Right ventricle myocardium inferior (tissue), 1 donor: ENCODE measurements at regions not wholly inside any gene's neighbourhood (a gene's known extent, or its start where the extent isn't known, plus 50 kb on each side); places are given as distances from the start of the nearest gene placed in this dataset.

Experiments used
- ATAC-seq: fragments of 200-7000 bp; cut with Tn5 transposase; one replicate; pipeline ENCODE4 v1.9.1; 2020; ENCODE audit warnings: mild to moderate bottlenecking, moderate library complexity
- DNase-seq: peaks from one replicate; pipeline ENCODE4 v3.0.0; 2021; ENCODE audit errors: missing footprints
- intact Hi-C: fragments of 100-400 bp; cut with DNase I; formaldehyde crosslinking; loops from one replicate; pipeline ENCODE4 v1.11.0; 2022
- donor health status: DM: no; HTN: yes; CAD: no; lungs with severe emphysema.

DNA sequence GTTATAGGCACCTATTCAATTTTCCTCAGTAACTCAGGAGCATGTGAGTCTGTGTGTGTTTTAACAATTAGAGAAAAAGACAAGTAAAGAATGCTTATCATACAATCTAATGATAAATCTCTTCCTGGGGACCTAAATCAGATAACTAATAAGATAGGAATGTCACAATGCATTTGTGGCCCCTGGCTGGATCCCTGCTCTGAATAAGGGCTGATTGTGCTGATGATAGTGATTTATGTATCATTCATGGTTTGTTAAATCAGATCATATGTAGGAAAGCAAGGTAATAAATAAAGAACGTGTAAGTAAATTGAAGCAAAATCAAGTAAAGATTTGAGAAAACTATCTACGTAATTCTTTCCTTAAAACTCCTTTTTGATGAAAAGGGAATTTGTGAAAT, 145.9 kb downstream of the C7orf25 start:
- ATAC-seq (no peak), DNase-seq (no peak)
- intact Hi-C loops: no loop called here

DNA sequence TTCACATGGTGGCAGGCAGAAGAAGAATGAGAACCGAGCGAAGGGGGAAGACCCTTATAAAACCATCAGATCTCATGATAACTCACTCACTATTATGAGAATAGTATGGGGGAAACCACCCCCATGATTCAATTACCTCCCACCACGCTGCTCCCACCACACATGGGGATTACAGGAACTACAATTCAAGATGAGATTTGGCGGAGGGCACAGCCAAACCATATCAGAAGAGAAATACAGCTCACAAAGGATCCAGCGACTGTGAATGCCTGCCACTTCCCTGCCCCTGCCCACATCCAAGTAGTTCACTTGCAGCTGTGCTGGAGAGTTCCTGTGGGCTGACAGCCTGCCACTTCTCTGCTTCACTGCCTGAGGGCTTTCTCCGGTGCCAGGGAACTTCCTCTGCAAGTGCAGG, 148.7 kb downstream of the C7orf25 start:
- intact Hi-C loops: no loop called here
- DNase-seq (no peak), ATAC-seq (no peak)

DNA sequence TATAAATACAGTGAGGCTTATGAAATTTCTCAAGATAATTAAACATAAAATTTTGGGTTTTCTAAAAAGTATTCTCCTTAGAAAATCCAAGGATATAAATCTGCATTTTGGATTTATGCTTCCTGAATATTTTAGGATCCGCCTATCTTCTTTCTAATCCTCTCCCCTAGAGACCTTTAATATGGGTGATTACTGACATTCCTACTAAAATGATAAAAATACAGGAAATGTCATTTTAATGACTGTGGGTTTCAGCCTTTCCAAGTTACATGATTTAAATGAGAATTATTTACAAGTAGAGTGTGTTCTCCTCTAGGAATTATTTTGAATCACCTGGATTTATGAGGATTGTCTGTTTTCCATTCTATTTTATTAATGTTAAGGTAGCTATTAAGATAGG, 150.4 kb downstream of the C7orf25 start:
- no peak for ATAC-seq
- intact Hi-C loops: no loop called here

DNA sequence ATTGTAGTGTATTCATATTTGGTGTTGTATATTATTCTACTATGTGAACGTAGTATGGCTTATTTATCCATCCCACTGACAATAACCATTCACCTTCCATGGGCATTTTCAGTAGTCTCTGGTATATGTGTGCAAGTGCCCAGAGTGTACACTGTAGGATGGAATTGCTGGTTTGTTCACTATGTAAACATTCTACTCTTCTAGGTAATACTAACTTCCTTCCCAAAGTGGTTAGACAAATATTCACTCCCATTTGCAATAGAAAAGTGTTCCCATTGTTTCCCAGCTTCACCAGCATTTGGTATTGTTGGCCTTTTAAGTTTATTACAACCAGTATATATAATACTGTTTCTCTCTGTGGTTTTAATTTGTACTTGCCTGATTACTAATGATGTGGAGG, 153.7 kb downstream of the C7orf25 start:
- ATAC-seq: no peak
- no peak for DNase-seq
- intact Hi-C loops: no loop called here

More for the DNA sequence above, 150.4 kb downstream of the C7orf25 start:
- DNase-seq: no peak

DNA sequence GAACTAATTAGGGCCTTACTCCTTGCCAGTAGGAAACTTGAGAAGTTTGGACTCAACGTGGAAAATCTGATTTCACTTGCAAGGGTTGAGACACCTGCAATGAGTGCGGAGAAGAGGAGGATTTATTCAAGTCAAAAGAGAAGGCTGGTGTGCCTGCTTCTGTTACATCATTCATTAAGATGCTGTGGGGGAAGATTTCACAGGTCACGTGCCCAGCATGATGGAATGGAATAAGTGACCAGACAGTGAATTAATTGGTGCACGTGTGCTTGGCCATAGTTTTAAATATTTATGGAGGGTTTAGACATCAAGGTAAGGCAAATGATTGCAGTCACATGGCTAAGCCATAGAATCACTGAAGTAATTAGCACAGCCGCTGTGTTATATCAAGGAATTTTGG, 155.0 kb downstream of the C7orf25 start:
- intact Hi-C loops: no loop called here
- ATAC-seq (no peak), DNase-seq (no peak)

DNA sequence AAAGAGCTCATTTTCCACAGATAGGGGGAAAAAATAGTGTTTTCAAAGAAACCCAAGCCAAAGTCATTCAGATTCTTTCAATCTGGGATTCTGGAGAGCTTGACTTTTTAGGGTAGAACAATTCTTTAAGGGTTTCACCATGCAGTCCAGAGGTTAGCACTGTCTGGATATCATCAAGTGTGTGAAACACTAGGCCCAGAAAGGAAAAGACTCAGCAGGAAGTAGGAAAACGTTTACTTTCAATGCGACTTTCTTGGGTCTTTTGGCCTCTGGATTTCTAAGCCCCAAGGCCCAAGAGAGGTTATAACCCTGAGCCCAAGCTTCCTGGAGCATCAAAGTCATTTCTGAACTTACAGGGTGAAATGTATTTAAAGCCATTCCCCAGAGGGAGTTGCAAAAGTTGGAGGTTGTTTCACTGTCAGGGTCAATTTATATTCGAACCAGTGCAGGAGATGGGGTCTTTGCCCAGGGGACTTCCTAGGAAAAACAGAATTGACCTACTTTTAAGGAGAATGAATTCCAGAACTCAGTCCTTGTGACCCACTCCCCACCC, 158.0 kb downstream of the C7orf25 start:
- ATAC-seq: peak; percentile 59
- intact Hi-C loops: no loop called here
- DNase-seq: no peak

DNA sequence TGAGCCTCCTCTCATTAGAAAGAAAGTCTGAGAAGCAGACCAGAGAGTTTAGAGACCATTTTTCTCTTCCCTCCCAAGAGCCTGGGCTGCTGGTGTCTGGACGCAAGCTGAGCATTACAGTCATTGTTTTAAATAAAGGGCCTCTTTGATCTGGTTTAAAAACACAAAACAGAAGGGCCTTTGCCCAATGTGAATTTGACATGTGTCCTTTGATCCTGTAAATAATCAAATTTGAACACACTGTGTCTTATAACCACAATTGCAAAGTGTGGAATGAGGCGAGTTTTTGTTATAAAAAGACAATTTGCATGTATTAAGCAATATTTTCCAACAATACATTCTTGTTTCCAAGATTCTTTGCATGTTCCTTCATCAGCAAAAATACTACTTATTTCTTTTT, 158.5 kb downstream of the C7orf25 start:
- no peak for DNase-seq
- ATAC-seq: no peak
- intact Hi-C loops: no loop called here

DNA sequence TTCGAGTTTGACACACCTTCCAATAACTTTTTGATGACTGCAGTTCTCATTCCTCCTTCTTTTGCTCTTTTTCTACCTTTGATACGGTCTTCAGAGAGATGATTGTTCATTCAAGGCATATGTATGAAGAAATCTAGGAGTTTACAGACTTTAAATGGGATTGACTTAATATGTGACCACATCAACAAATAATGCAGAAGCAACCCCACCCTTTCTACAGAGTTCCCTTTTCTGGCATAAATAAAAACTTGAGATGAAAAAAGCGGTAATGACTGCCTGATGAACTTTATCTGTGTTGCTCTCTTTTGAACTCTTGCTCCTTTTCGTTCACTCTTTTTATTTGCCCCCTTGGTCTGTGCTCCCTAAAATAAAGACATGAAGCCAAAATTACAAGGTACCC, 161.7 kb downstream of the C7orf25 start:
- intact Hi-C loops: no loop called here
- ATAC-seq (no peak), DNase-seq (no peak)

DNA sequence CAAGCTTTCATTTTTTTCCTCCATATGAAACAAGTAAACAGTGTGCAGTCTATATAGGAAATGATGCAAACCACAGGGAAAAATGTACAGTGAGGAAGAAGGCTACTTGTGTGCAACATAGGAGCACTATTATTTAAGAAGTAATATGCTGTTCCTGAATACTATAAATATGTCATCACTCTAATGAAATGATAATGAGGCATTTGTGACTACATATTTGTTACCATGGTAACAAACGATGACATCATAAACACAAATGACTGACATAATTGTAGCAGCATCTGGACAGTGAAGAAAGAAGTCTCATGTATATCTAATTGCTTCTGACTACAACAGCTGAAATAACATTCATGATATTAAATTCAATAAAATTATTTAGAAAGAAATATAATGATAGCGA, 164.8 kb downstream of the C7orf25 start:
- DNase-seq (no peak), ATAC-seq (no peak)
- intact Hi-C loops: no loop called here

DNA sequence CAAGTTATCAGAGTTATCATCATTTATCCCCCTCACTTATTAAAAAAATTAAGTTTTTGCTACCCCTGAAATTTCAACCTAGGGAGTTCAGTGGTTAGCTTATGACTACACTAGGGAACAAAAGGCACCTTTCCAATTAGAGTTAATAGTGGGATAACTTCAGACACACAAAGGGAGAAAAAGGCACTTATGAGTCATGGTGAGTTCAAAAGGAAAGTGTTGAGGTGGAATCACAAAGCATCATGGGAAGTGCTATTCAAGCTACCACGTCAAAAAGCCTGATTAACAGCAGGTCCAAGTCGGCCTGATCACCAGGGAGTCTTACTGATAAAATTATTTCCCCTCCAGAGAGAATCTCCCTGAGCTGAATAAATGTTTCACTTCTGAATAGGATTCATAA, 165.7 kb downstream of the C7orf25 start:
- ATAC-seq (no peak), DNase-seq (no peak)
- intact Hi-C loops: no loop called here

DNA sequence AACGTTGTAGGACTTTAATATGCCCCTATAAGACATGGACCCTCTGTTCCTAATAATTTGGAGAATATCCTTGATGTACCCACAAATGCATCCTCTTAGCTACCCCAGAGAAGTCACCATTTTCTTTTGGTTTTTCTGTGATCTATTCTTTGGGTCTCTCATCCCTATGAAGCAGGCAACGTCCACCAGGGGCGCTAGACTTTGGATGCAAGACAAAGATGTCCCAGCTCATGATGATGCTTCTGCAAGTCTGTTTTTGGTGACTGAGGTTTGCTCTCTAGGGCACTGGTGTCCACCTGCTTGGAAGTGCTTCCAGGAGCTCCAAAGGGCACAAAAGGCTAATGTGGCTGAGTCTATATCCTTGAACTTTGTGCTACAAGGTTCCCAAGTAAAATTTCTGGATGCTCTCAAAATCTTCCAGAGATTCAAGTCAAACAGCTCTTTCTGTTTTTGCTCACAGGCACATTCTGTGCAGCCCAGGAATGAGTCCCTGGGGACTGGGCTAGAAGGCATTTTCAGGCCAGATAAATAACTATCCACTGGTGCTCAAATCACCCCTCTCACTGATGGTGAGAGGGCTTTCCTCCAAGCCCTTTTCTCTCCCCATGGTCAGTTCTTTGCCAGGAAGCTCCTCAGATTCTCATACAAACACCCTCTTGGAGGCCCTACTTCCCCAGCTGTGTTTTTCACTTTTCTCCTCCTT, 166.4 kb downstream of the C7orf25 start:
- intact Hi-C loops: no loop called here
- DNase-seq: peak; percentile 67
- ATAC-seq: peak; percentile 90

DNA sequence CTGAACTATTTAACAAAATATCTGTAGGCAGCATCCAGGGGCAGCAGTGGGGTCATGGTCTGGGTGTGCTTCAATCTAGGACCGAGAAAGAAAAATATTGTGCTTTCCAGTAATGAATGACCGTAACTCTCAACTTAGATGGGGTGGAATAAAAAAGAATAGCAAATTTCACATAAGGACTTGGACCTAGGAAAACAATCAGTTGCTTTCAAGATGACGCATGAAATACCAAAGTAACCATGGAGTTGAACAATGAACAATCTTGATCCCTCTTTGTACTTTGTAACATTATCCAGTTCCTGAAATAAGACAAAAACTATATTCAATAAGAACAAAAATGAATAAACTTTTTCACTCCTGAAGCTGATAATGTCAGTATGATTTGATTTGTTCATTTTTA, 167.1 kb downstream of the C7orf25 start:
- ATAC-seq (no peak), DNase-seq (no peak)
- intact Hi-C loops: no loop called here

DNA sequence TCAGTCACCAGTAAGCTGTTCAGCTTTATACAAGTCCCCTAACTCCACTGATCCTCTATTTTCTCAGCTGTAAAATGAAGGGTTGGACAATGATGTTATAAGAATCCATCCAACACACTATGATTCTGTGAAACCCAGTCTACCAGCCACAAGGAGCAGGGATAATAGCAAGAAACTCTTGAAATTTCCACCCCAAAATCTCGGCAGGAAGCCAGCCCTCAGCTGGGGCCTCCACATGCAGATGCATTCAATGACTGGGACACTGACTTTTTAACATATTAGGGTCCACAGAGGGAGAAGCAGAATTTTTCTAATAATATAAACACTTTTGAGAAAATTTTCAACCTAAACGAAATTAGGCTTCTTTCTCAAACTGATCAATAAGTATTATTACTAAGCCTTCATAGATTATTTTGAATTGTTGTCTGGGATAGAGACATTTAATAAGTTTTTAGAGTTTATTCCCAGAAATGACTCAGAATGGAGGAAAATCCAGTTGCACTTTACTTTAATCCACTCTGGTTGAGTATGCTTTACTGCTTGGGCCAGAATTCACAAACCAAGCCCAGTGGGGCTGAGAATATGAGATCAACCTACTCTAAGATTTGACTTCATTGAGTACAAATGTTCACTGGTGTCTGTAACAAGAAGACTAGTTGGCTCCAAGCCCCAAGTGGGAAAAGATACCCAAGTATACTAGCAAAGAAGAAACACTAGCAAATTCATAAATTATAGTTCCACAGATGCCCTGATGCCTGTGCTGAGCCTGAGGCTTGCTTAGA, 168.6 kb downstream of the C7orf25 start:
- DNase-seq (no peak), ATAC-seq (no peak)
- intact Hi-C loops: no loop called here

DNA sequence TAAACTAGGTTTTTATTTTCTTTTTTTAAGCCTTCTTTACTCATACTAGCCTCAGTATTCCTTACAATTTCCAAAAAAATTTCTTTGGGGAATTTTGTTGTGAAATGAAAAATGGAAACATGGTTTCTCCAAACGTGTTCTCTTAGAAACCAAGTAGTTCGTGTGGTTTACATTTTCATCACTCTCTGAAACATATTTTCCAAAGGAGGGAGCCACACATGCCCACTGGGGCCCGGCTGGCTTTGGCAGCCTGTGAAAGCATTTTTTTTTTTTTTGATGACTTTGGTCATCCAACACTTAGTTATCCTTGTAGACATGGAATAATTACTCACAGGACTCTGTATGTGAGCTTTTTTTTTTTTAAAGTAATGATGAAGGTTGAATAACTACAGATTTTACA, 169.6 kb downstream of the C7orf25 start:
- ATAC-seq: peak; percentile 32
- intact Hi-C loops: no loop called here
- no peak for DNase-seq

DNA sequence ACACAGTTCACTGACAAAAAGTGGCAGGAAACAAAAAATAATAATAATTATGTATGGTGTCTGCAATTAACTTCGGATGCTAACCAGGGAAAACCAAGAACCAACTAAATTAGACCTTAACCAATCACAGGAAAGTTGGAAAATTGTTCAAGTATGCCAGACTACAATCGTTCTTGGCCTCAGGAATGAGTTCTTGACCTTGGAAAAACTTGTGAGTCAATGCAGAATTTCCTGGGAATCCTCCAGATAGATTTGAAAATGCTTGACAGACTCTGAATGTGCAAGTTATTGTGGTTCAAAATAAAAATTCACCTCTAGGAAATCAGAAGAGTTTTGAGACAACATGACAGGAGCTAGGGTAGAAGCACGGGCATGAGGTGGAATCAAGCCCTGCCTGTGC, 171.5 kb downstream of the C7orf25 start:
- intact Hi-C loops: no loop called here
- DNase-seq (no peak), ATAC-seq (no peak)

DNA sequence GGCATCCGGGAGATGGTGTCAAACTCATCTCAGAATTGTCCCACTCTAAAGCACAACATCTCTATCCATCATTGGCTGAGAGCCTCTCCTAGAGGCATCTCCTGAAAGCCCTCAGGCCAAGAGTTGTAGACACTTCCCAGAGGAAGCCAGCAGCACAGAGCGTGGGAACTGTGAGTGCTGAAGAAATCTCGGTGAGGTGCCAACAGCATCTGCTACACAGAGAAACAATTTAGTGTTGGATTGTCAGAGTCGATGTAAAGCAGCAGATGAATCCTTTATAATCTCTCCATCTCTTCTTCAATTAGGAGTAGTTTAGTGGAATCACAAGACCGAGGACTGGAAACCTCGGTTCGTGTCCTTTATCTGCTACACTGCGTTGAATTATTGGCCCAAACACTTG, 172.2 kb downstream of the C7orf25 start:
- intact Hi-C loops: no loop called here
- DNase-seq (no peak), ATAC-seq (peak; percentile 84)

DNA sequence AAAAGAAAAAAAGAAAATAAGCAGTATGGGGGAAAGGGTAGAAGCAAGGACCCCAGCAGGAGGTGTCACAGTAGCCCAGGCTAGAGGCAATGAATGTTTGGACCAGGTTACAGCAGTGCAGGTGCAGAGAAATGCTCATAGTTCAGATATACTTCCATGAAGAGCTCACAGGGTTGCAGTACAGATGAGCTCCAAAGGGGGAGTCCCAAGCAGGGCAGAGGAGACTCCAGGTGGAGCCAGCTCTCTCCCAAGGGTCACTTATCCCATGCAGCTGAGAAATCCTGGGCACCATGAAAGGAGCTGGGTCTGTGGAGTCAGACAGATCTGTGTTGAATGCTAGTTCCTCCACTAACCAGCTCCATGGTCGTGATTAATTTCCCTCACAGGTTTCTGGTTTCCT, 174.9 kb downstream of the C7orf25 start:
- ATAC-seq: no peak
- no peak for DNase-seq
- intact Hi-C loops: no loop called here

DNA sequence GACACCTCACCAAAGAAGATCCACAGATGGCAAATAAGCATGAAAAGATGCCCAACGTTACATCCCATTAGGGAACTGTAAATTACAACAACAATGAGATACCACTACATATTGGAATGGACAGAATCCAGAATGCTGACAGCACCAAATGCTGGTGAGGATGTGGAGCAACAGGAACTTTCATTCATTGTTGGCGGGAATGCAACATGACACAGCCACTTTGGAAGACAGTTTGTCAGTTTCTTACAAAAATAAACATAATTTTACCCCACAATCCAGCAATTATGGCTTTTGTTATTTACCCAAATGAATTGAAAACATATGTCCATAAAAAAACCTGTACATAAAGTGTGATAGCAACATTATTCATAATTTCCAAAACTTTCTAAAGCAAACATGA, 176.8 kb downstream of the C7orf25 start:
- ATAC-seq (no peak), DNase-seq (no peak)
- intact Hi-C loops: no loop called here

DNA sequence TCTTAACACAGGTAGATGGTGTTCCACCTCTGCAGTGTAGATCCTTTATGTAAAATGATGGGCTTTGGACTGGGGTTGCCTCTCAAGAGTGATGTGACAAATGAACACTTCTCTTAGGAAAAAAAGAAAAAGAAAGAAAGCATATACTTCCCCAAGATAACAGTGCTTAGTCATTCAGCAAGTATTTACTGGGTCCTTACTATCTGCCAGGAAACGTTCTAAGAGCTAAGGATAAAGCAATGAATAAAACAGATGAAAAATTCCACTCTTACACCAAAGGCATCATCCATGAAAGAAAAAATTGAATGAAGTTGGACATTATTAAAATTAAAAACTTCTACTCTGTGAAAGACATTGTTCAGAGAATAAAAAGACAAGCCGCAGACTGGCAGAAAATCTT, 177.3 kb downstream of the C7orf25 start:
- DNase-seq (no peak), ATAC-seq (no peak)

DNA sequence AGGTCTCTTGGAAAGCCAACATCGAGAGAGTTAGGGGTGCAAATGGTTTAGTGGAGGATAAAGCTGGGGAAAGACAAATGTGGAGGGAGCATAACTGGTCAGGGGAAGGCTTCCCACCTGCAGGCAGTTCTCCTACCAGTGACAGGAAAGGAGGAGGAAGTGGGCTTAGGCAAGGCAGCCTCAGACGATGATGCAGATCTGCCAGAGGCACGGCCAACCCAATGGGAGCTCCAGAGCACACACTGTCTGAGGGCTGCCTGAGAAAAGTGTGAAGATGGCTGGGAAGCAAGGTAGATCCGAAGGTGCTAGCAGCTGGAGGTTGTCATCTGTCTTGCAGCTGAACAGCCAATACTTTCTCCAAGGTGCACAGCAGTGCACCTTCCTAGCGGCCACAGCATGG, 178.8 kb downstream of the C7orf25 start:
- ATAC-seq (no peak), DNase-seq (no peak)
- intact Hi-C loops: no loop called here

More for the DNA sequence above, 177.3 kb downstream of the C7orf25 start:
- intact Hi-C loops: no loop called here
